ENCODE measurements at regions not wholly inside any gene's neighbourhood (a gene's known extent, or its start where the extent isn't known, plus 50 kb on each side); places are given as distances from the start of the nearest gene placed in this dataset.

DNA sequence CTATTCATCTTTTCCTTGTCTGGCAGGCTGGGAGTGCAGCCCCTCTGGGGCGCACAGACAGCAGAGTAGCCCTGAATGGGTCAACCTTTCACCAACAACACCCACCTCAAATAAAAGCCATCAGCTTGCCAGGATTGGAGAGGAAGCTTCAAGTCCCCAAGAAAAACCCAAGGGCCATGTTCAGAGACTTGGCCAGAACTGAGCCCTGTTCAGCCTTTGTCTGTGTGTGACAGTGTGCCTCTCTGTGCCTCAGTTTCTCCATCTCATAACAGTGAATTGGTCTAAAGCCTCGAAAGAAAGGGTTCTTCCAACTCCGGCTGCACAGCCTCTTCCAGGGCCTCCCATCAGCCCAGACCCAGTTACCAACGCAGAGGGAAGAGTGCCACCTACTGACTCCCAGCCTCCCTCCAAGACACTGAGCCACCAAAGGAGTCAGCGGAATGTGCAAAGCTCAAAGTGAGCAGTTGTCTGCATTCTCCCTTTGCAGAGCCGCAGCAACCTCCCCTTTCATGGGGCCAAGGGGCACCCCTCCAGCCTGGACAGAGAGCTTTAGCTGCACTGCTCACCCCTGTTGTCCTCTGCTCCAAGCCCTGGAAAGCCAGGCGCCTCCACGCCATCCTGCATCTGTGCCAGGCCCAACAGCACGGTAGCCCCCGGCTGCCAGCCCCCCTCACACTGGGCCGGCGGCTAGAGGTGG lies 82.7 kb upstream of the TOP1 start:
- no peak for TF ChIP-seq EP300 (IDR thresholded peaks at IDR 0.05; ENCODE audit: borderline replicate concordance)
- TF ChIP-seq, protein P1, sequence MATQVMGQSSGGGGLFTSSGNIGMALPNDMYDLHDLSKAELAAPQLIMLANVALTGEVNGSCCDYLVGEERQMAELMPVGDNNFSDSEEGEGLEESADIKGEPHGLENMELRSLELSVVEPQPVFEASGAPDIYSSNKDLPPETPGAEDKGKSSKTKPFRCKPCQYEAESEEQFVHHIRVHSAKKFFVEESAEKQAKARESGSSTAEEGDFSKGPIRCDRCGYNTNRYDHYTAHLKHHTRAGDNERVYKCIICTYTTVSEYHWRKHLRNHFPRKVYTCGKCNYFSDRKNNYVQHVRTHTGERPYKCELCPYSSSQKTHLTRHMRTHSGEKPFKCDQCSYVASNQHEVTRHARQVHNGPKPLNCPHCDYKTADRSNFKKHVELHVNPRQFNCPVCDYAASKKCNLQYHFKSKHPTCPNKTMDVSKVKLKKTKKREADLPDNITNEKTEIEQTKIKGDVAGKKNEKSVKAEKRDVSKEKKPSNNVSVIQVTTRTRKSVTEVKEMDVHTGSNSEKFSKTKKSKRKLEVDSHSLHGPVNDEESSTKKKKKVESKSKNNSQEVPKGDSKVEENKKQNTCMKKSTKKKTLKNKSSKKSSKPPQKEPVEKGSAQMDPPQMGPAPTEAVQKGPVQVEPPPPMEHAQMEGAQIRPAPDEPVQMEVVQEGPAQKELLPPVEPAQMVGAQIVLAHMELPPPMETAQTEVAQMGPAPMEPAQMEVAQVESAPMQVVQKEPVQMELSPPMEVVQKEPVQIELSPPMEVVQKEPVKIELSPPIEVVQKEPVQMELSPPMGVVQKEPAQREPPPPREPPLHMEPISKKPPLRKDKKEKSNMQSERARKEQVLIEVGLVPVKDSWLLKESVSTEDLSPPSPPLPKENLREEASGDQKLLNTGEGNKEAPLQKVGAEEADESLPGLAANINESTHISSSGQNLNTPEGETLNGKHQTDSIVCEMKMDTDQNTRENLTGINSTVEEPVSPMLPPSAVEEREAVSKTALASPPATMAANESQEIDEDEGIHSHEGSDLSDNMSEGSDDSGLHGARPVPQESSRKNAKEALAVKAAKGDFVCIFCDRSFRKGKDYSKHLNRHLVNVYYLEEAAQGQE (IDR thresholded peaks at IDR 0.05; ENCODE audit: low read depth) = no peak
- no peak for TF ChIP-seq EGR1 (IDR thresholded peaks at IDR 0.05)
- peak; percentile 76 for TF ChIP-seq RAD21 (IDR thresholded peaks at IDR 0.05; ENCODE audit: low read depth)
- TF ChIP-seq CEBPB (IDR thresholded peaks at IDR 0.05) = no peak

All from Ishikawa (cell line).